Stimulated activated naive B cell treated with anti-CD40 and anti-IgM and Interleukin-4, amounts not matched to agents 10 μg/mL and 1 μg/mL and 100 μg/mL, for 72 hours (primary cell): ENCODE measurements at regions not wholly inside any gene's neighbourhood (a gene's known extent, or its start where the extent isn't known, plus 50 kb on each side); places are given as distances from the start of the nearest gene placed in this dataset.

ENCODE experiments used
- ATAC-seq, 2 donors: fragments of 150-1000 bp; cut with Tn5 transposase; replicated peaks; 2 replicates each; pipeline ENCODE4 v1.10.0; 2021; ENCODE audit warnings: moderate library complexity in 1 of 2
- DNase-seq: peaks from one replicate; pipeline ENCODE4 v3.0.0; 2021
- H3K27ac Mint-ChIP-seq: one replicate; pipeline ENCODE4 v1.8.0; 2022; ENCODE audit warnings: mild to moderate bottlenecking, mixed read lengths
- H3K27me3 Mint-ChIP-seq, 2 donors: one replicate each; pipeline ENCODE4 v1.8.0; 2022; ENCODE audit warnings: mixed read lengths in 2 of 2
- H3K36me3 Mint-ChIP-seq, 2 donors: one replicate each; pipeline ENCODE4 v1.8.0; 2022; ENCODE audit warnings: mixed read lengths in 2 of 2, mild to moderate bottlenecking in 1 of 2
- H3K4me1 Mint-ChIP-seq, 2 donors: one replicate each; pipeline ENCODE4 v1.8.0; 2022; ENCODE audit warnings: mixed read lengths in 2 of 2, mild to moderate bottlenecking in 1 of 2
- H3K4me3 Mint-ChIP-seq, 2 donors: one replicate each; pipeline ENCODE4 v1.8.0; 2022; ENCODE audit warnings: mild to moderate bottlenecking in 2 of 2, mixed read lengths in 2 of 2, moderate library complexity in 1 of 2
- H3K9me3 Mint-ChIP-seq, 2 donors: one replicate each; pipeline ENCODE4 v1.8.0; 2022; ENCODE audit warnings: mixed read lengths in 2 of 2, mild to moderate bottlenecking in 1 of 2

- Mint-ChIP-seq H3K27me3 (no peaks in the 10 kb centered on the region), H3K4me1 (no peaks in the 10 kb centered on the region), H3K36me3 (no peaks in the 10 kb centered on the region), H3K9me3 (peaks cover 0 to 3% of the 10 kb centered on the region in 2 donors), H3K27ac (no peak overlapping the region), H3K4me3 (no peak overlapping the region)
- DNase-seq (no peak), ATAC-seq (no peak)
Observed at GRCh38 chr9:116074658-116075057, 78.9 kb upstream of the PAPPA start.

- Mint-ChIP-seq H3K27ac (no peak overlapping the region), H3K4me1 (no peaks in the 10 kb centered on the region), H3K36me3 (no peaks in the 10 kb centered on the region), H3K27me3 (no peaks in the 10 kb centered on the region), H3K4me3 (no peak overlapping the region), H3K9me3 (peaks cover 0 to 3% of the 10 kb centered on the region in 2 donors)
- DNase-seq, result no peak
- ATAC-seq, result no peak
Observed at GRCh38 chr9:116075191-116075590, 78.4 kb upstream of the PAPPA start.

- ATAC-seq (no peak), DNase-seq (no peak)
- H3K4me1 Mint-ChIP-seq, result no peaks in the 10 kb centered on the region
- H3K27ac Mint-ChIP-seq, result no peak overlapping the region
- H3K27me3 Mint-ChIP-seq, result no peaks in the 10 kb centered on the region
- no peak overlapping the region for H3K4me3 Mint-ChIP-seq
- H3K9me3 Mint-ChIP-seq, result no peaks in the 10 kb centered on the region
- H3K36me3 Mint-ChIP-seq, result no peaks in the 10 kb centered on the region
Observed at GRCh38 chr9:116078640-116079039, 75.0 kb upstream of the PAPPA start.

- H3K27me3 Mint-ChIP-seq, result no peaks in the 10 kb centered on the region
- H3K9me3 Mint-ChIP-seq, result no peaks in the 10 kb centered on the region
- H3K4me3 Mint-ChIP-seq, result no peak overlapping the region
- no peaks in the 10 kb centered on the region for H3K4me1 Mint-ChIP-seq
- DNase-seq (no peak), ATAC-seq (no peak)
- no peak overlapping the region for H3K27ac Mint-ChIP-seq
- H3K36me3 Mint-ChIP-seq, result no peaks in the 10 kb centered on the region
Observed at GRCh38 chr9:116080561-116080960, 73.0 kb upstream of the PAPPA start.

- Mint-ChIP-seq H3K27me3 (no peaks in the 10 kb centered on the region), H3K27ac (no peak overlapping the region), H3K4me1 (no peaks in the 10 kb centered on the region), H3K9me3 (no peaks in the 10 kb centered on the region), H3K36me3 (no peaks in the 10 kb centered on the region), H3K4me3 (no peak overlapping the region)
- DNase-seq (no peak), ATAC-seq (no peak)
Observed at GRCh38 chr9:116081435-116082115, 72.0 kb upstream of the PAPPA start.

GRCh38 chr9:116083837-116084236 lies 69.8 kb upstream of the PAPPA start:
- Mint-ChIP-seq H3K27ac (no peak overlapping the region), H3K4me3 (no peak overlapping the region)

GRCh38 chr9:116084497-116084896 lies 69.1 kb upstream of the PAPPA start:
- Mint-ChIP-seq H3K9me3 (no peaks in the 10 kb centered on the region), H3K36me3 (no peaks in the 10 kb centered on the region), H3K27ac (no peak overlapping the region), H3K4me3 (no peak overlapping the region), H3K27me3 (no peaks in the 10 kb centered on the region), H3K4me1 (no peaks in the 10 kb centered on the region)
- no peak for ATAC-seq
- no peak for DNase-seq

More at GRCh38 chr9:116083837-116084236, 69.8 kb upstream of the PAPPA start:
- no peak for ATAC-seq
- Mint-ChIP-seq H3K27me3 (no peaks in the 10 kb centered on the region), H3K4me1 (no peaks in the 10 kb centered on the region), H3K9me3 (no peaks in the 10 kb centered on the region), H3K36me3 (no peaks in the 10 kb centered on the region)
- no peak for DNase-seq

GRCh38 chr9:116087246-116087645 lies 66.3 kb upstream of the PAPPA start:
- H3K36me3 Mint-ChIP-seq, result no peaks in the 10 kb centered on the region
- ATAC-seq, result no peak
- H3K4me1 Mint-ChIP-seq, result no peaks in the 10 kb centered on the region
- DNase-seq, result no peak
- H3K27ac Mint-ChIP-seq, result no peak overlapping the region
- no peak overlapping the region for H3K4me3 Mint-ChIP-seq
- no peaks in the 10 kb centered on the region for H3K27me3 Mint-ChIP-seq
- H3K9me3 Mint-ChIP-seq, result peaks cover 5 to 6% of the 10 kb centered on the region in 2 donors

GRCh38 chr9:116087751-116088194 lies 65.8 kb upstream of the PAPPA start:
- Mint-ChIP-seq H3K27ac (no peak overlapping the region), H3K36me3 (no peaks in the 10 kb centered on the region), H3K9me3 (peaks cover 5 to 6% of the 10 kb centered on the region in 2 donors), H3K27me3 (no peaks in the 10 kb centered on the region), H3K4me3 (no peak overlapping the region), H3K4me1 (no peaks in the 10 kb centered on the region)
- ATAC-seq (no peak), DNase-seq (no peak)

GRCh38 chr9:116088396-116088795 lies 65.2 kb upstream of the PAPPA start:
- Mint-ChIP-seq H3K9me3 (peaks cover 5 to 6% of the 10 kb centered on the region in 2 donors), H3K27me3 (no peaks in the 10 kb centered on the region), H3K36me3 (no peaks in the 10 kb centered on the region), H3K4me1 (no peaks in the 10 kb centered on the region), H3K4me3 (no peak overlapping the region), H3K27ac (no peak overlapping the region)
- ATAC-seq (no peak), DNase-seq (no peak)

- no peak for ATAC-seq
- no peak for DNase-seq
- no peaks in the 10 kb centered on the region for H3K4me1 Mint-ChIP-seq
- no peak overlapping the region for H3K27ac Mint-ChIP-seq
- H3K27me3 Mint-ChIP-seq, result no peaks in the 10 kb centered on the region
- H3K4me3 Mint-ChIP-seq, result no peak overlapping the region
- peaks cover 5 to 6% of the 10 kb centered on the region in 2 donors for H3K9me3 Mint-ChIP-seq
- H3K36me3 Mint-ChIP-seq, result no peaks in the 10 kb centered on the region
Observed at GRCh38 chr9:116090030-116090770, 63.4 kb upstream of the PAPPA start.

- no peaks in the 10 kb centered on the region for H3K27me3 Mint-ChIP-seq
- H3K27ac Mint-ChIP-seq, result no peak overlapping the region
- H3K9me3 Mint-ChIP-seq, result peaks cover 5 to 6% of the 10 kb centered on the region in 2 donors
- H3K36me3 Mint-ChIP-seq, result no peaks in the 10 kb centered on the region
- DNase-seq (no peak), ATAC-seq (no peak)
- H3K4me3 Mint-ChIP-seq, result no peak overlapping the region
- H3K4me1 Mint-ChIP-seq, result no peaks in the 10 kb centered on the region
Observed at GRCh38 chr9:116094846-116095245, 58.7 kb upstream of the PAPPA start.

- ATAC-seq, result no peak
- Mint-ChIP-seq H3K36me3 (no peaks in the 10 kb centered on the region), H3K4me3 (no peak overlapping the region), H3K27me3 (no peaks in the 10 kb centered on the region), H3K27ac (no peak overlapping the region), H3K9me3 (peaks cover 5 to 6% of the 10 kb centered on the region in 2 donors), H3K4me1 (no peaks in the 10 kb centered on the region)
- no peak for DNase-seq
Observed at GRCh38 chr9:116095403-116095802, 58.2 kb upstream of the PAPPA start.

- no peaks in the 10 kb centered on the region for H3K4me1 Mint-ChIP-seq
- DNase-seq, result no peak
- H3K27me3 Mint-ChIP-seq, result no peaks in the 10 kb centered on the region
- H3K27ac Mint-ChIP-seq, result no peak overlapping the region
- H3K36me3 Mint-ChIP-seq, result no peaks in the 10 kb centered on the region
- H3K4me3 Mint-ChIP-seq, result no peak overlapping the region
- peaks cover 0 to 6% of the 10 kb centered on the region in 2 donors for H3K9me3 Mint-ChIP-seq
- no peak for ATAC-seq
Observed at GRCh38 chr9:116096046-116096445, 57.5 kb upstream of the PAPPA start.

- no peaks in the 10 kb centered on the region for H3K27me3 Mint-ChIP-seq
- H3K36me3 Mint-ChIP-seq, result no peaks in the 10 kb centered on the region
- peaks cover 0 to 6% of the 10 kb centered on the region in 2 donors for H3K9me3 Mint-ChIP-seq
- no peaks in the 10 kb centered on the region for H3K4me1 Mint-ChIP-seq
- DNase-seq (no peak), ATAC-seq (no peak)
- no peak overlapping the region for H3K4me3 Mint-ChIP-seq
- H3K27ac Mint-ChIP-seq, result no peak overlapping the region
Observed at GRCh38 chr9:116096853-116097252, 56.7 kb upstream of the PAPPA start.
